Transverse colon (tissue), 3 donors: ENCODE measurements at regions not wholly inside any gene's neighbourhood (a gene's known extent, or its start where the extent isn't known, plus 50 kb on each side); places are given as distances from the start of the nearest gene placed in this dataset.

Experiments
- CTCF ChIP-seq, 5 experiments: fragments of 200-600 bp in 3 of 5; fragments of 450-650 bp in 2 of 5; sonication (generic) in 3 of 5; IDR thresholded peaks; 1 replicate in 2 of 5; 2 replicates in 3 of 5; pipeline ENCODE4 v1.5.1; 2016 to 2017; ENCODE audit warnings: antibody characterized with exemption in 5 of 5, inconsistent platforms in 3 of 5, mild to moderate bottlenecking in 2 of 5, moderate library complexity in 1 of 5
- EP300 ChIP-seq: sonication (generic); formaldehyde crosslinking; IDR thresholded peaks from one replicate; pipeline ENCODE4 v1.6.1; 2017; ENCODE audit warnings: antibody characterized with exemption, low read depth

DNA sequence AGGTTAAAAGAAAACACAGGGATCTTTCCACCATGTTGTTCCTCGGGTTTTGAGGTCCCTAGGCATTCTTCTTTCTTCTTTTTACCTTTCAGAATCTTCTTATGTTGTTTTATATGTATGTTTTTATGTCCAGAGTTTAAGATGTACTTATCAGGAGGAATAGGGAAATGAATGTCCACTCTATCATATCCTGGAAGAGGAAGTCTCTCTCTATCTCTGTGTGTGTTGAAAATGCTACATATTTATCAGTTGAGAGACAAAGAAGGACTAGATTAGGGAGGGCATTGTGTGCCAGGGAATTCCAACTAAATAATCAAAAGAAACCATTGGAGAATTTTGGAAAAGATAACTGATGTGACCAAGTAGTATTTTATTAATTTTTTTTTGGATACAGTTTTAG, 200.5 kb upstream of the POT1 start:
- no peak for TF ChIP-seq CTCF (IDR thresholded peaks at IDR 0.05)
- no peak for TF ChIP-seq EP300
